SK-N-SH treated with all-trans-retinoic acid at 6 μM for 48 hours (cell line): ENCODE measurements at regions not wholly inside any gene's neighbourhood (a gene's known extent, or its start where the extent isn't known, plus 50 kb on each side); places are given as distances from the start of the nearest gene placed in this dataset.

Experiments
- ATAC-seq: fragments of 200-7000 bp; cut with Tn5 transposase; 3 replicates; pipeline ENCODE4 v1.9.1; 2020; ENCODE audit warnings: mild to moderate bottlenecking, moderate library complexity
- ARNTL ChIP-seq: fragments of 450-650 bp; formaldehyde crosslinking; IDR thresholded peaks from 2 replicates; pipeline ENCODE4 v1.5.0; 2020; ENCODE audit warnings: low read depth, mild to moderate bottlenecking, moderate library complexity, borderline replicate concordance
- BACH2 ChIP-seq: fragments of 250-450 bp; sonication (Bioruptor Pico); IDR thresholded peaks from 2 replicates; pipeline ENCODE4 v1.9.0; 2021; ENCODE audit warnings: mild to moderate bottlenecking, borderline replicate concordance
- CSDC2 ChIP-seq: fragments of 250-450 bp; sonication (Bioruptor Pico); IDR thresholded peaks from 2 replicates; pipeline ENCODE4 v1.5.0; 2020; ENCODE audit warnings: mild to moderate bottlenecking, moderate library complexity
- ESRRG ChIP-seq: fragments of 250-450 bp; sonication (Bioruptor Pico); IDR thresholded peaks from 2 replicates; pipeline ENCODE4 v1.6.1; 2021; ENCODE audit warnings: mild to moderate bottlenecking
- ISL1 ChIP-seq: fragments of 250-450 bp; sonication (Bioruptor Pico); IDR thresholded peaks from 2 replicates; pipeline ENCODE4 v2.1.2; 2022; ENCODE audit warnings: mild to moderate bottlenecking, moderate library complexity
- OSR1 ChIP-seq: fragments of 250-450 bp; sonication (Bioruptor Pico); IDR thresholded peaks from 2 replicates; pipeline ENCODE4 v1.8.0; 2022; ENCODE audit warnings: moderate library complexity, mild to moderate bottlenecking, inconsistent platforms
- PATZ1 ChIP-seq: fragments of 250-450 bp; sonication (Bioruptor Pico); IDR thresholded peaks from 2 replicates; pipeline ENCODE4 v1.8.0; 2020; ENCODE audit warnings: mild to moderate bottlenecking, moderate library complexity, borderline replicate concordance
- POU6F1 ChIP-seq: fragments of 250-450 bp; sonication (Bioruptor Pico); IDR thresholded peaks from 2 replicates; pipeline ENCODE4 v1.8.0; 2021; ENCODE audit warnings: low read depth, mild to moderate bottlenecking, moderate library complexity, borderline replicate concordance
- PPARA ChIP-seq: fragments of 250-450 bp; sonication (Bioruptor Pico); IDR thresholded peaks from 2 replicates; pipeline ENCODE4 v1.5.0; 2020; ENCODE audit warnings: mild to moderate bottlenecking, borderline replicate concordance
- RARB ChIP-seq: fragments of 250-450 bp; sonication (Bioruptor Pico); IDR thresholded peaks from 2 replicates; pipeline ENCODE4 v1.8.0; 2021; ENCODE audit warnings: mild to moderate bottlenecking, moderate library complexity
- SNAI2 ChIP-seq: fragments of 250-450 bp; sonication (Bioruptor Pico); IDR thresholded peaks from 2 replicates; pipeline ENCODE4 v1.5.0; 2020; ENCODE audit warnings: mild to moderate bottlenecking, moderate library complexity
- TOX ChIP-seq: fragments of 250-450 bp; sonication (Bioruptor Pico); IDR thresholded peaks from 2 replicates; pipeline ENCODE4 v1.8.0; 2021; ENCODE audit warnings: mild to moderate bottlenecking, moderate library complexity, borderline replicate concordance
- TSHZ2 ChIP-seq: fragments of 250-450 bp; sonication (Bioruptor Pico); IDR thresholded peaks from 2 replicates; pipeline ENCODE4 v1.5.0; 2020; ENCODE audit warnings: mild to moderate bottlenecking, moderate library complexity
- ZC3H10 ChIP-seq: fragments of 250-450 bp; sonication (Bioruptor Pico); IDR thresholded peaks from 2 replicates; pipeline ENCODE4 v1.5.1; 2021; ENCODE audit warnings: mild to moderate bottlenecking, moderate library complexity
- ZFP3 ChIP-seq: fragments of 250-450 bp; sonication (Bioruptor Pico); IDR thresholded peaks from 2 replicates; pipeline ENCODE4 v1.5.0; 2020; ENCODE audit warnings: mild to moderate bottlenecking, moderate library complexity
- ZFP30 ChIP-seq: fragments of 450-650 bp; formaldehyde crosslinking; IDR thresholded peaks from 2 replicates; pipeline ENCODE4 v1.5.0; 2022; ENCODE audit warnings: mild to moderate bottlenecking, moderate library complexity
- ZNF70 ChIP-seq: fragments of 450-650 bp; formaldehyde crosslinking; IDR thresholded peaks from 2 replicates; pipeline ENCODE4 v1.5.0; 2020; ENCODE audit warnings: mild to moderate bottlenecking, moderate library complexity
- ZNF8 ChIP-seq: fragments of 450-650 bp; formaldehyde crosslinking; IDR thresholded peaks from 2 replicates; pipeline ENCODE4 v1.5.0; 2020; ENCODE audit warnings: mild to moderate bottlenecking, moderate library complexity

GRCh38 chr16:18059577-18059976 lies 277.0 kb downstream of the NPIPA8 start:
- TF ChIP-seq ZC3H10 (CRISPR knock-in tag) (no peak), TSHZ2 (CRISPR knock-in tag) (no peak), POU6F1 (CRISPR knock-in tag) (no peak), ZFP3 (no peak), ARNTL (no peak)
- TF ChIP-seq, all 23 proteins: peak for 0
- no peak for ATAC-seq

GRCh38 chr16:18059089-18059488 lies 277.4 kb downstream of the NPIPA8 start:
- ATAC-seq = no peak
- TF ChIP-seq ZFP30 (no peak), RARB (CRISPR knock-in tag) (no peak), ZFP3 (no peak), TOX (CRISPR knock-in tag) (no peak), POU6F1 (CRISPR knock-in tag) (no peak)

GRCh38 chr16:18055411-18055916 lies 281.1 kb downstream of the NPIPA8 start:
- TF ChIP-seq POU6F1 (CRISPR knock-in tag) = no peak
- no peak for TF ChIP-seq ZFP3
- no peak for TF ChIP-seq CSDC2 (CRISPR knock-in tag)
- TF ChIP-seq ESRRG = no peak

GRCh38 chr16:18050777-18051176 lies 285.8 kb downstream of the NPIPA8 start:
- no peak for ATAC-seq
- TF ChIP-seq TOX (CRISPR knock-in tag) (no peak), PATZ1 (CRISPR knock-in tag) (no peak)

More at GRCh38 chr16:18055411-18055916, 281.1 kb downstream of the NPIPA8 start:
- ATAC-seq = no peak

GRCh38 chr16:18050234-18050633 lies 286.3 kb downstream of the NPIPA8 start:
- TF ChIP-seq PPARA (CRISPR knock-in tag) (no peak), SNAI2 (CRISPR knock-in tag) (no peak)
- ATAC-seq = no peak

- TF ChIP-seq POU6F1 (CRISPR knock-in tag) (no peak), RARB (CRISPR knock-in tag) (no peak), BACH2 (CRISPR knock-in tag) (no peak), ISL1 (CRISPR knock-in tag) (no peak), OSR1 (CRISPR knock-in tag) (no peak), ZNF8 (CRISPR knock-in tag) (no peak), ZFP3 (no peak), ZNF70 (CRISPR knock-in tag) (no peak)
- ATAC-seq = no peak
Measured at GRCh38 chr16:18049547-18050133, 286.9 kb downstream of the NPIPA8 start.
